Astrocyte of the cerebellum (primary cell): ENCODE measurements at regions not wholly inside any gene's neighbourhood (a gene's known extent, or its start where the extent isn't known, plus 50 kb on each side); places are given as distances from the start of the nearest gene placed in this dataset.

ENCODE experiments used
- DNase-seq: peaks from one replicate; pipeline ENCODE4 v3.0.0-alpha.2; 2011; ENCODE audit warnings: low read depth
- H3K4me3 ChIP-seq: 2 replicates; pipeline ENCODE4 v1.5.1; 2011; ENCODE audit warnings: mild to moderate bottlenecking, low read depth, low read length, moderate library complexity
- in situ Hi-C: cut with HindIII; loops from 2 replicates; pipeline ENCODE4 v1.10.0; 2017; ENCODE audit warnings: low sequenced_read_pairs
- TF ChIP-seq, protein P1 (sequence below): IDR thresholded peaks from 2 replicates; pipeline ENCODE4 v1.5.1; 2012; ENCODE audit warnings: low read length, low read depth, moderate library complexity, mild to moderate bottlenecking; ENCODE audit errors: missing control alignments

DNA sequence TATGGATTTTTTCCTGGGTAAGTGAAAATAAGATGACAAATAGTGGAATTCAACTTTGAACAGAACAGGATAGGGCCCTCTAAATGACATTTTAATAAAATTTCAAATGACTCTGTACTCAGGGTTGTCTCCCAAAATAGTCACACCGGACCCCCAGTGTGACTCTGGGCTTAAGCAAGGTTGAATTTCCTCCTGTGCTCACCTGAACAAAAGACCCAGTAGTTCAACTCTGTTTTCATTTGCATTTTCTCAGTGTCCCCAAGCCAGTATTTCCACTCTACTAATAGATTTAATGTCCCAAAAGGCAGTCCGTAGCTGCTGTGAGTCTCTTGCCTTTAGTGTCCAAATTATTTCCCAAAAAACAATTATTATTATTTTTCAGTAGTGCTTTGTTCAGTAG is 296.6 kb downstream of the PLOD2 start:
- in situ Hi-C loops: no loop called here
- no peak overlapping the region for H3K4me3 ChIP-seq
- TF ChIP-seq, protein P1, sequence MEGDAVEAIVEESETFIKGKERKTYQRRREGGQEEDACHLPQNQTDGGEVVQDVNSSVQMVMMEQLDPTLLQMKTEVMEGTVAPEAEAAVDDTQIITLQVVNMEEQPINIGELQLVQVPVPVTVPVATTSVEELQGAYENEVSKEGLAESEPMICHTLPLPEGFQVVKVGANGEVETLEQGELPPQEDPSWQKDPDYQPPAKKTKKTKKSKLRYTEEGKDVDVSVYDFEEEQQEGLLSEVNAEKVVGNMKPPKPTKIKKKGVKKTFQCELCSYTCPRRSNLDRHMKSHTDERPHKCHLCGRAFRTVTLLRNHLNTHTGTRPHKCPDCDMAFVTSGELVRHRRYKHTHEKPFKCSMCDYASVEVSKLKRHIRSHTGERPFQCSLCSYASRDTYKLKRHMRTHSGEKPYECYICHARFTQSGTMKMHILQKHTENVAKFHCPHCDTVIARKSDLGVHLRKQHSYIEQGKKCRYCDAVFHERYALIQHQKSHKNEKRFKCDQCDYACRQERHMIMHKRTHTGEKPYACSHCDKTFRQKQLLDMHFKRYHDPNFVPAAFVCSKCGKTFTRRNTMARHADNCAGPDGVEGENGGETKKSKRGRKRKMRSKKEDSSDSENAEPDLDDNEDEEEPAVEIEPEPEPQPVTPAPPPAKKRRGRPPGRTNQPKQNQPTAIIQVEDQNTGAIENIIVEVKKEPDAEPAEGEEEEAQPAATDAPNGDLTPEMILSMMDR: no peak
- DNase-seq: no peak

DNA sequence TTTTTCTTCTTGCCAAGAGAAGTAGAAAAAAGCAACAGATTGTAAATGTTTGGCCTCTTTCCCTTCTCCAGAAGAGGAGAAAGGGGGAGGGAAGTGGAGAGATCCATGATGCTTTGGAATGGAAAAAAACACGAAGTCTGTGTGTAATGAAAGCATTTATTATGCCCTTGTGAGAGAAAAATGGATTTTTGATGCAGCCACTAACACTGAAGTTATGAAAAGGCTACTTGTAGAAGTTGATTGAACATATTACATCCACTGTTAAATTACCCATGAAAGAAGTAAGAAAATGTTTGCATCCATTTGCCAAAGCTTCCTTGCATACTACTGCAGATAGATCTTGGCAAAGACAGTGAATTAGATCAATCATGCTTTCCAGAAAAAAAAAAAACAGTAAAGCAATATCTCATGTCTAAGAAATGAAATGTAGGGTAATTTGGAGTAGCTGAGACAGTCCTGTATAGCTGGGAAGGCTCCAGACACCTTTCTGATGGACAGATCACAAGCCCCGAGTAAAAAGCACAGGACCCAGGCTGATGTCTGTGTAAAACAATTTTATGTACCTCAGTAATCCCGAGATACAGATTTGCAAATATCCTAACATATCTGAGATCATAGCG is 295.5 kb downstream of the PLOD2 start:
- TF ChIP-seq, protein P1: no peak
- in situ Hi-C loops: no loop called here
- no peak for DNase-seq
- no peak overlapping the region for H3K4me3 ChIP-seq

DNA sequence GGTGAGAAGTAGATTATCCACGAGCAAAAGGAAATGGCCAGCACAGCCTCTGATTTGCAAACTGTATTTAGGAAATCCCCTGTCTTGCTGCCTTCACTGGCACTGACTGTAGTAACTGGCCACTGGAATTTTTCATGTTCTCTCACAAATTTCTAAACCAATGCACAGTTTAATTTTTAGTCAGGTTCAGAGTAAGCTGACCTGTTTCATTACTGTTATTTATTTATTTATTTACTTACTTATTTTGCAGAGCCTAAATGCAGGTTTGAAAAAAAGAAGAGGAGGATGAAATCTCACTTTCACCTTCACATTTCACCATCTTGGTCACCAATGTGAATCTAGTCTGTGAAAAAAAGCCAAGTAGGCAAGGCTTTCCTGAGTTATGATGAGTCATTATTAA is 291.0 kb downstream of the PLOD2 start:
- DNase-seq: no peak
- TF ChIP-seq, protein P1: no peak
- H3K4me3 ChIP-seq: no peak overlapping the region
- in situ Hi-C loops: no loop called here

DNA sequence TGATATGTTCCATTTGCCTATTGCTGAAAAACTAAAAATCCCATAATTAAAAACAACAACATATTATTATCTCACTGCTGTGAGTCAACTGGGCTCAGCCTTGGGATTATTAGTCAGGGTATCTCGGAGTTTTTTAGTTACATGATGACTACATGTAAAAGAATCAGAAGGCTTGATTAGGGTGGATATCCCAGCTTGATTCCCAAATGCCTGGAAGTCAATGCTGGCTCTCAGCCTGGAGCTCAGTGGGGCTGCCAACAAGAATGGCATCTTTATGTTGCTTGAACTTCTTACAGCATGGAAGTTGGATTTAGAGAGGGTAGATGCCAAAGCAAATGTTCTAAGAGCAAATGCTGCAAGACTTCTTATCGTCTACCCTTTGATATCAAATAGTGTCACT is 278.5 kb downstream of the PLOD2 start:
- peak; percentile 26 for DNase-seq
- TF ChIP-seq, protein P1: no peak
- no peak overlapping the region for H3K4me3 ChIP-seq
- in situ Hi-C loops: no loop called here

DNA sequence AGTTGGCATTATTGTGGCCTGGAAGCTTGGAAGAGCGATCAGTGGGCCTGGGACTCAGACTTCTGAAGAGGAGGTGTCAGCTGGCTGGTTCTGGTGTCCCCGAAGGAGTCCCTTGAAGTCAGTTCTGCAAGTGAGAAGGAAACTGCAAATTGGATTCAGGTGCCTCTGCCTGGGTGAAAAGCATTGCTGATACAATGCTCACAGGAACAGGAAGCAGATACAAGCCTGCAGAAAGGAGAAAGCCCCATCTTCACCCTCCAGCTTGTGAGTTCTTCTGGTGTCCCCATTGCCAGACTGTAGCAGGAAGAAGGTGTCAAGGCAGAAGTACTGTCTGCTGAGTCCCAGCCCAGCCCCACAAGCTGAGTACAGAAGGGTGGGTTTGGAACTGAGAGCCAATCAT is 271.3 kb downstream of the PLOD2 start:
- H3K4me3 ChIP-seq: no peak overlapping the region
- DNase-seq: no peak
- in situ Hi-C loops: no loop called here

DNA sequence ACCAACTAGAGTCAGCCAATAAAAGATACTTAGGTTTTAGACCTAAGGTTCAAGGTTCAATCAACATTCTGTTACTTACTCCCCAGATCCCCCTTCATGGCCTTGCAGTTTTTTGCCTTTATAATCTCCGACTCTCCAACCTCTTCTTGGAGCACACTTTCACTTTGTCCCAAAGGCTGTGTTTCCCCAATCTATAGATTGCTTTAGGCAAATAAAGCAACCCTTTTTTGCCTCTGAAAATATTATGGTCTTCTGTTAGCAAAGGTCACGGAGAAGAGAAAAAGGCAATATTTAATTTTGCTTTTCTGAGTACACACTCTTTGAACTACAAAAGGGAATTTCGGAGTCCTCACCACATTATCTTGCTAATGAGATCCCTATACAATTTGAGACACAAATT is 268.1 kb downstream of the PLOD2 start:
- H3K4me3 ChIP-seq: no peak overlapping the region
- in situ Hi-C loops: no loop called here
- TF ChIP-seq, protein P1: no peak
- no peak for DNase-seq

More for the DNA sequence above, 271.3 kb downstream of the PLOD2 start:
- TF ChIP-seq, protein P1: no peak
